ENCODE measurements at regions not wholly inside any gene's neighbourhood (a gene's known extent, or its start where the extent isn't known, plus 50 kb on each side); places are given as distances from the start of the nearest gene placed in this dataset.

- WGBS, 3 donors: 65 to 88% (median 86%) methylated on average over 32 of the region's 32 CpGs
- DNase-seq (peak in 1 of 2 donors; percentile 31), FAIRE-seq (no peak)
- Histone ChIP-seq H3K4me1 (ENCODE audit: control insufficient read depth in 3 of 3, insufficient read depth in 2 of 3, low read depth in 1 of 3, low read length in 2 of 3) (peaks cover 0 to 22% (median 5%) of the 10 kb centered on the region in 3 donors), H3K27me3 (ENCODE audit: control insufficient read depth in 3 of 3, insufficient read depth in 3 of 3, low read length in 3 of 3) (no peaks in the 10 kb centered on the region), H3K4me3 (ENCODE audit: low read depth in 1 of 3, low read length in 3 of 3) (no peak overlapping the region), H3K9me3 (ENCODE audit: control insufficient read depth in 2 of 2, insufficient read depth in 1 of 2, low read depth in 1 of 2, low read length in 1 of 2) (peaks cover 0 to 5% of the 10 kb centered on the region in 2 donors), H3K36me3 (ENCODE audit: control insufficient read depth in 3 of 3, insufficient read depth in 2 of 3, low read depth in 1 of 3, low read length in 3 of 3) (no peaks in the 10 kb centered on the region), H3K27ac (ENCODE audit: low read depth in 1 of 3, low read length in 2 of 3) (peak overlapping the region in 2 of 3 donors; percentile 63 to 86)
These were observed 161.5 kb downstream of the HSD17B3 start for GRCh38 chr9:96140296-96141127.

DNA sequence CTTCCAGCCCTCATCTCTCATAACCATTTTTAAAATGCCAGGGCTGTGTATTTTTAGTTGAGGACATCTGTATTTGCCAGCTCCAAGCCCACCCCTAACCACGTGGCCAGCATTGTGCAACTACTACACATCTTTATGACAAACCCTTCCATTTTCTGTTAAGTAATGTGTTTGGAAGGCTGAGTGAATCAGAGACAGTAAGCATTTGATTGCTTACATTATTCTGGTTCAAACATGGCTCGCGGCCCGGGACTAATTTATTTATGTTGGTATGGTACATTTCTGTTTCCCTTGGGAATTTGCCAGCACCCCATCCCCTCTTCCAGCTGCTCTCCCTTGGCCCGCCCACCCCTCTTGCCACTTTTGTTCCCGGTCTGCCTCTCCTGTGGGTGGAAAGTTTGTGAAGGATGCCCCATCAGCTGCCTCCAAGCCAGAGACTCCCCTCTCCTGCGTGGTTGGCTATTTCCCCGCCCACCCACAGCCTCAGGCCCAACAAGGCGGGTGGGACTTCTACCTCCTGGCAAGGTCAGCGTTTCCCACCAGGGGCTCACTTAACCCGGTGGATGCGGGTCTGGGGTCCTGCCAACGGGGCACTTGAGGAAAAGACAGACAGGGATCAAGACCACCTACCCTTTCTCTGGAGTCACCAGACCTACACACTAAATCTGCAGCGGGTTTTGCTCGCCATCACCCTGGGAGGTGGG, 162.2 kb downstream of the HSD17B3 start:
- Histone ChIP-seq H3K9me3 (ENCODE audit: control insufficient read depth in 2 of 2, insufficient read depth in 1 of 2, low read depth in 1 of 2, low read length in 1 of 2) (peaks cover 0 to 5% of the 10 kb centered on the region in 2 donors), H3K27ac (ENCODE audit: low read depth in 1 of 3, low read length in 2 of 3) (peak overlapping the region in 2 of 3 donors; percentile 63 to 86), H3K4me3 (ENCODE audit: low read depth in 1 of 3, low read length in 3 of 3) (no peak overlapping the region), H3K4me1 (ENCODE audit: control insufficient read depth in 3 of 3, insufficient read depth in 2 of 3, low read depth in 1 of 3, low read length in 2 of 3) (peaks cover 0 to 22% (median 5%) of the 10 kb centered on the region in 3 donors), H3K27me3 (ENCODE audit: control insufficient read depth in 3 of 3, insufficient read depth in 3 of 3, low read length in 3 of 3) (no peaks in the 10 kb centered on the region), H3K36me3 (ENCODE audit: control insufficient read depth in 3 of 3, insufficient read depth in 2 of 3, low read depth in 1 of 3, low read length in 3 of 3) (no peaks in the 10 kb centered on the region)
- FAIRE-seq (no peak), DNase-seq (peak in 1 of 2 donors; percentile 51)
- 60 to 79% (median 76%) methylated on average over 15 of the region's 15 CpGs for WGBS, 3 donors

DNA sequence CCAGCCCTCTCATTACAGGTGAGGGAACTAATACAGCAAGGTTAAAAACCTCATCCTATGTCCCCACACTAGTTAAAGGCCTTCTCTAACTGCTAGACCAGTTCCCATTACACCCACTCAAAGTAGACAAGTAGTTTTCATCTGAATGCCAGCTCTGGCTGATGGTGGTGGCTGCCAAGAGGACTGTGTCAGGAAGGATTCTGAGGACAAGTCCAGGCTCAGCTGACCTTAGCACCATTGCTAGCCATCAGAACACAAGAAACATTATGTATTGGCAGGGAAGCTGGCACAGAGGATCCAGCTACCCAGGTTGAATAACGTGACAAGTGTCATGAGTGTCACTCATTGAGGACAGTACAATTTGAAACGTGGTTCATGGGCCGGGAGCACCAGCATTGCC, 163.4 kb downstream of the HSD17B3 start:
- FAIRE-seq: no peak
- peak overlapping the region in 2 of 3 donors; percentile 15 to 86 for H3K27ac ChIP-seq (ENCODE audit: low read depth in 1 of 3, low read length in 2 of 3)

GRCh38 chr9:96137671-96138429, 164.1 kb downstream of the HSD17B3 start:
- WGBS, 3 donors: 48 to 68% (median 61%) methylated on average over 6 of the region's 6 CpGs
- H3K4me3 ChIP-seq (ENCODE audit: low read depth in 1 of 3, low read length in 3 of 3): peak overlapping the region in 2 of 3 donors; percentile 3 to 39
- no peaks in the 10 kb centered on the region for H3K36me3 ChIP-seq (ENCODE audit: control insufficient read depth in 3 of 3, insufficient read depth in 2 of 3, low read depth in 1 of 3, low read length in 3 of 3)
- H3K4me1 ChIP-seq (ENCODE audit: control insufficient read depth in 3 of 3, insufficient read depth in 2 of 3, low read depth in 1 of 3, low read length in 2 of 3): peaks cover 0 to 22% (median 5%) of the 10 kb centered on the region in 3 donors
- peaks cover 0 to 5% of the 10 kb centered on the region in 2 donors for H3K9me3 ChIP-seq (ENCODE audit: control insufficient read depth in 2 of 2, insufficient read depth in 1 of 2, low read depth in 1 of 2, low read length in 1 of 2)
- DNase-seq: no peak
- peak overlapping the region; percentile 53 to 86 (median 66) for H3K27ac ChIP-seq (ENCODE audit: low read depth in 1 of 3, low read length in 2 of 3)
- no peaks in the 10 kb centered on the region for H3K27me3 ChIP-seq (ENCODE audit: control insufficient read depth in 3 of 3, insufficient read depth in 3 of 3, low read length in 3 of 3)
- no peak for FAIRE-seq

More for the DNA sequence above, 163.4 kb downstream of the HSD17B3 start:
- no peak for DNase-seq
- Histone ChIP-seq H3K4me1 (ENCODE audit: control insufficient read depth in 3 of 3, insufficient read depth in 2 of 3, low read depth in 1 of 3, low read length in 2 of 3) (peaks cover 0 to 22% (median 5%) of the 10 kb centered on the region in 3 donors), H3K4me3 (ENCODE audit: low read depth in 1 of 3, low read length in 3 of 3) (no peak overlapping the region), H3K27me3 (ENCODE audit: control insufficient read depth in 3 of 3, insufficient read depth in 3 of 3, low read length in 3 of 3) (no peaks in the 10 kb centered on the region), H3K9me3 (ENCODE audit: control insufficient read depth in 2 of 2, insufficient read depth in 1 of 2, low read depth in 1 of 2, low read length in 1 of 2) (peaks cover 0 to 5% of the 10 kb centered on the region in 2 donors), H3K36me3 (ENCODE audit: control insufficient read depth in 3 of 3, insufficient read depth in 2 of 3, low read depth in 1 of 3, low read length in 3 of 3) (no peaks in the 10 kb centered on the region)
- 93 to 96% (median 95%) methylated on average over 3 of the region's 3 CpGs for WGBS, 3 donors

DNA sequence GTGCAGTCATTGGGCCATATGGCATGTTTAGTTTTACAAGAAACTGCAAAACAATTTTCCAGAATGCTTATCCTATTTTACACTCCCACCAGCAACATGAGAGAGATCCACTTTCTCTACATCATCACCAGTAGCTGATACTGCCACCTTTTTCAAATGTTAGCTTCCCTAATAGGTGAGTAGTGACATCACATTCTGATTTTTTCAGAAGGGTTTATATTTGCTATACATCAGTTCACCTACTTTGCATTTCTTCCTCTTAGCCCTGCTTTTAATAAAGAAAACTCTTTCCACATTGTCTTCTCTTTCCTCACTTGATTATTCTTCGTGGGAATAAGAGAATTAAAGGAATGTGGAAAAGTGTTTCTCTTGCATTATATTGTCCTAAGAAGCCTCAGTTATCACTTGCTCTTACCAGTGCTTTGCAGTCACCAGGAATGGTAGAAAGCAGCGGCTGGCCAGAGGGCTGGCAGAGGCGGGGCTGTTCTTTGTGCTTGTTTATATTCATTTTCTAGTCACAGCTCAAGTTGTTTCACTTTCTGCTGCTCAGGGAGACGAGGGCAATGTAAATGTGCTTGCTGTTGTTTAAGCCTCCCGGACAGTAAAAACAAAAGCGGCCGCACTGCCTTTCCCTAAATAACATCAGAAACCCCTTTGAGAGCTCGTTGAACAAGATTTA, 164.8 kb downstream of the HSD17B3 start:
- no peak for FAIRE-seq
- WGBS, 3 donors: 1 to 13% (median 6%) methylated on average over 8 of the region's 8 CpGs
- H3K27ac ChIP-seq (ENCODE audit: low read depth in 1 of 3, low read length in 2 of 3): peak overlapping the region; percentile 53 to 86 (median 66)

DNA sequence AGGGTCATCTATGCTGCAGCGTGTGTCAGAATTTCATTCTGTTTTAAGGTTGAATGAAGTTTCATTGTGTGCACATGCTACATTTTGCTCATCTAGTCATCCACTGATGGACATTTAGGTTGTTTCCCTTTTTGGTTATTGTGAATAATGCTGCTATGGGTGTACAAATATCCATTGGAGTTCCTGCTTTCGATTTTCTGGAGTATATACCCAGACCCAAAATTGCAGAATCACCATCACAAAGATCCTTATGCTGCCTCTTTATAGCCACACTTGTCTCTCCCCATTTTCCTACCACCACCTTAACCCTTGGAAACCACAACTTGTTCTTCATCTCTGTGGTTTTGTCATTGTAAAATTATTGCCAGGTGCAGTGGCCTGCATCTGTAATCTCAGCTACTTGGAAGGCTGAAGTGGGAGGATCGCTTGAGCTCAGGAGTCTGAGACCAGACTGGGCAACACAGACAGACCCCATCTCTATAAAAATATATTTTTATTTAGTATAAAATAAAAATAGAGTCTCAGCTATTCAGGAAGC, 166.2 kb downstream of the HSD17B3 start:
- Histone ChIP-seq H3K9me3 (ENCODE audit: control insufficient read depth in 2 of 2, insufficient read depth in 1 of 2, low read depth in 1 of 2, low read length in 1 of 2) (peaks cover 0 to 5% of the 10 kb centered on the region in 2 donors), H3K36me3 (ENCODE audit: control insufficient read depth in 3 of 3, insufficient read depth in 2 of 3, low read depth in 1 of 3, low read length in 3 of 3) (no peaks in the 10 kb centered on the region), H3K4me3 (ENCODE audit: low read depth in 1 of 3, low read length in 3 of 3) (no peak overlapping the region), H3K27me3 (ENCODE audit: control insufficient read depth in 3 of 3, insufficient read depth in 3 of 3, low read length in 3 of 3) (no peaks in the 10 kb centered on the region), H3K4me1 (ENCODE audit: control insufficient read depth in 3 of 3, insufficient read depth in 2 of 3, low read depth in 1 of 3, low read length in 2 of 3) (peaks cover 0 to 22% (median 5%) of the 10 kb centered on the region in 3 donors), H3K27ac (ENCODE audit: low read depth in 1 of 3, low read length in 2 of 3) (peak overlapping the region in 1 of 3 donors; percentile 19)
- FAIRE-seq (no peak), DNase-seq (no peak)
- WGBS, 3 donors: 74 to 86% (median 77%) methylated on average over 3 of the region's 3 CpGs

More for the DNA sequence above, 164.8 kb downstream of the HSD17B3 start:
- H3K4me1 ChIP-seq (ENCODE audit: control insufficient read depth in 3 of 3, insufficient read depth in 2 of 3, low read depth in 1 of 3, low read length in 2 of 3): peaks cover 0 to 22% (median 5%) of the 10 kb centered on the region in 3 donors
- peak; percentile 71 to 80 for DNase-seq
- no peaks in the 10 kb centered on the region for H3K36me3 ChIP-seq (ENCODE audit: control insufficient read depth in 3 of 3, insufficient read depth in 2 of 3, low read depth in 1 of 3, low read length in 3 of 3)
- peaks cover 0 to 5% of the 10 kb centered on the region in 2 donors for H3K9me3 ChIP-seq (ENCODE audit: control insufficient read depth in 2 of 2, insufficient read depth in 1 of 2, low read depth in 1 of 2, low read length in 1 of 2)
- no peaks in the 10 kb centered on the region for H3K27me3 ChIP-seq (ENCODE audit: control insufficient read depth in 3 of 3, insufficient read depth in 3 of 3, low read length in 3 of 3)
- peak overlapping the region in 2 of 3 donors; percentile 3 to 39 for H3K4me3 ChIP-seq (ENCODE audit: low read depth in 1 of 3, low read length in 3 of 3)

DNA sequence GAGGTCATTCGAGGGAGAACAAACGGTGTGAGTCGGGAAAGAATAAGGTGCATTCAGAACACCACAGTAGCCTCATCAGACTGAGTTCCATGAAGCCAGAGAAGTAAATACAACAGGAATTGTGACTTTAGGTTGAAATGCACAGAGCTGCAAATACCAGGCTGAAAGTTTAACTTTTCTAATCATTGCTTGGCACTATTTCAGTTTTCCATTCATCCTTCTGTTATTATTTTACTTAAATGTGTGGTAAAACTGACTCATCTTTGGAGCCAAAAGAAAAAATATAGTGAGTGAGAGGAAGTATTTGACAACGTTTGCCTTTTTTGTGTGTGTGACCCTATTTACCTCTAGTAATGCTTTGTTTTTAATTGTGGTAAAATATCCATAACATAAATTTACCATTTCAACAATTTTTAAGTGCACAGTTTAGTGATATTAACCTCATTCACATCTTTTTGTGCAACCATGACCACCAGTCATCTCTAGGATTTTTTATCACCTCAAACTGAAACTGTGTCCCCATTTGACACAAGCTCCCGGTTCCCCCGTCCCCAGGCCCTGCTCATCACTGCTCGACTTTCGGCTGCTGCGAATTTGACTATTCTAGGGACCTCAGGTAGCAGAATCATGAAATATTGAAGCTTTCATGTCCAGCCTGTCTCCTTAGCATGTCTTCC, 166.8 kb downstream of the HSD17B3 start:
- WGBS, 3 donors: 44 to 64% (median 48%) methylated on average over 9 of the region's 9 CpGs
- DNase-seq: no peak
- Histone ChIP-seq H3K27ac (ENCODE audit: low read depth in 1 of 3, low read length in 2 of 3) (peak overlapping the region in 1 of 3 donors; percentile 19), H3K4me1 (ENCODE audit: control insufficient read depth in 3 of 3, insufficient read depth in 2 of 3, low read depth in 1 of 3, low read length in 2 of 3) (peaks cover 0 to 23% (median 5%) of the 10 kb centered on the region in 3 donors), H3K4me3 (ENCODE audit: low read depth in 1 of 3, low read length in 3 of 3) (no peak overlapping the region), H3K27me3 (ENCODE audit: control insufficient read depth in 3 of 3, insufficient read depth in 3 of 3, low read length in 3 of 3) (no peaks in the 10 kb centered on the region), H3K9me3 (ENCODE audit: control insufficient read depth in 2 of 2, insufficient read depth in 1 of 2, low read depth in 1 of 2, low read length in 1 of 2) (peaks cover 0 to 5% of the 10 kb centered on the region in 2 donors), H3K36me3 (ENCODE audit: control insufficient read depth in 3 of 3, insufficient read depth in 2 of 3, low read depth in 1 of 3, low read length in 3 of 3) (no peaks in the 10 kb centered on the region)
- FAIRE-seq: no peak

Measured in small intestine (tissue), 7 donors.